HL-60 (cell line): ENCODE measurements at regions not wholly inside any gene's neighbourhood (a gene's known extent, or its start where the extent isn't known, plus 50 kb on each side); places are given as distances from the start of the nearest gene placed in this dataset.
"Not testable (repeated sequence)": the region's sequence is repeated elsewhere in the genome, so short reads cannot be mapped to it uniquely, and the experiment has no call there.

Experiments
- DNase-seq, 2 experiments: peaks; one replicate each; pipeline ENCODE4 v3.0.0-alpha.2; 2010 to 2020; ENCODE audit warnings: low read depth in 1 of 2, low spot score in 1 of 2
- H3K27ac ChIP-seq: fragments of 250-450 bp; sonication (Bioruptor Pico); replicated peaks from 2 replicates; pipeline ENCODE4 v1.5.1; 2020; ENCODE audit warnings: mild to moderate bottlenecking, moderate library complexity
- H3K27me3 ChIP-seq: fragments of 250-450 bp; sonication (Bioruptor Pico); 2 replicates; pipeline ENCODE4 v1.5.1; 2021; ENCODE audit warnings: mild to moderate bottlenecking, moderate library complexity; ENCODE audit not compliant: insufficient read depth, poor library complexity, severe bottlenecking
- H3K4me3 ChIP-seq: replicated peaks from 2 replicates; pipeline ENCODE4 v1.5.1; 2011; ENCODE audit warnings: mild to moderate bottlenecking, control low read depth, low read length; ENCODE audit not compliant: insufficient read depth
- GABPA ChIP-seq: IDR thresholded peaks from 2 replicates; pipeline ENCODE4 v1.6.1; 2012; ENCODE audit warnings: low read depth
- POLR2AphosphoS5 ChIP-seq: IDR thresholded peaks from 2 replicates; pipeline ENCODE4 v1.6.1; 2012; ENCODE audit warnings: low read depth
- SPI1 ChIP-seq: IDR thresholded peaks from 2 replicates; pipeline ENCODE4 v1.6.1; 2012; ENCODE audit warnings: low read depth, mild to moderate bottlenecking, borderline replicate concordance
- TF ChIP-seq, protein P1 (sequence below): IDR thresholded peaks from 2 replicates; pipeline ENCODE4 v1.6.1; 2012; ENCODE audit warnings: low read depth; ENCODE audit not compliant: insufficient replicate concordance
- TF ChIP-seq, protein P2 (sequence below): IDR thresholded peaks from one replicate; pipeline ENCODE4 v1.5.1; 2011; ENCODE audit warnings: low read length, control low read depth, inconsistent platforms; ENCODE audit not compliant: insufficient read depth

GRCh38 chr15:38130740-38131498 is 121.7 kb upstream of the SPRED1 start:
- peak; percentile 88 to 95 for DNase-seq
- no peak overlapping the region for H3K4me3 ChIP-seq
- TF ChIP-seq SPI1 (peak; percentile 89), GABPA (peak; percentile 55; the same call in 1 of the 2 replicates), POLR2AphosphoS5 (peak; percentile 99)
- TF ChIP-seq, protein P1, sequence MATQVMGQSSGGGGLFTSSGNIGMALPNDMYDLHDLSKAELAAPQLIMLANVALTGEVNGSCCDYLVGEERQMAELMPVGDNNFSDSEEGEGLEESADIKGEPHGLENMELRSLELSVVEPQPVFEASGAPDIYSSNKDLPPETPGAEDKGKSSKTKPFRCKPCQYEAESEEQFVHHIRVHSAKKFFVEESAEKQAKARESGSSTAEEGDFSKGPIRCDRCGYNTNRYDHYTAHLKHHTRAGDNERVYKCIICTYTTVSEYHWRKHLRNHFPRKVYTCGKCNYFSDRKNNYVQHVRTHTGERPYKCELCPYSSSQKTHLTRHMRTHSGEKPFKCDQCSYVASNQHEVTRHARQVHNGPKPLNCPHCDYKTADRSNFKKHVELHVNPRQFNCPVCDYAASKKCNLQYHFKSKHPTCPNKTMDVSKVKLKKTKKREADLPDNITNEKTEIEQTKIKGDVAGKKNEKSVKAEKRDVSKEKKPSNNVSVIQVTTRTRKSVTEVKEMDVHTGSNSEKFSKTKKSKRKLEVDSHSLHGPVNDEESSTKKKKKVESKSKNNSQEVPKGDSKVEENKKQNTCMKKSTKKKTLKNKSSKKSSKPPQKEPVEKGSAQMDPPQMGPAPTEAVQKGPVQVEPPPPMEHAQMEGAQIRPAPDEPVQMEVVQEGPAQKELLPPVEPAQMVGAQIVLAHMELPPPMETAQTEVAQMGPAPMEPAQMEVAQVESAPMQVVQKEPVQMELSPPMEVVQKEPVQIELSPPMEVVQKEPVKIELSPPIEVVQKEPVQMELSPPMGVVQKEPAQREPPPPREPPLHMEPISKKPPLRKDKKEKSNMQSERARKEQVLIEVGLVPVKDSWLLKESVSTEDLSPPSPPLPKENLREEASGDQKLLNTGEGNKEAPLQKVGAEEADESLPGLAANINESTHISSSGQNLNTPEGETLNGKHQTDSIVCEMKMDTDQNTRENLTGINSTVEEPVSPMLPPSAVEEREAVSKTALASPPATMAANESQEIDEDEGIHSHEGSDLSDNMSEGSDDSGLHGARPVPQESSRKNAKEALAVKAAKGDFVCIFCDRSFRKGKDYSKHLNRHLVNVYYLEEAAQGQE: no peak
- TF ChIP-seq, protein P2, sequence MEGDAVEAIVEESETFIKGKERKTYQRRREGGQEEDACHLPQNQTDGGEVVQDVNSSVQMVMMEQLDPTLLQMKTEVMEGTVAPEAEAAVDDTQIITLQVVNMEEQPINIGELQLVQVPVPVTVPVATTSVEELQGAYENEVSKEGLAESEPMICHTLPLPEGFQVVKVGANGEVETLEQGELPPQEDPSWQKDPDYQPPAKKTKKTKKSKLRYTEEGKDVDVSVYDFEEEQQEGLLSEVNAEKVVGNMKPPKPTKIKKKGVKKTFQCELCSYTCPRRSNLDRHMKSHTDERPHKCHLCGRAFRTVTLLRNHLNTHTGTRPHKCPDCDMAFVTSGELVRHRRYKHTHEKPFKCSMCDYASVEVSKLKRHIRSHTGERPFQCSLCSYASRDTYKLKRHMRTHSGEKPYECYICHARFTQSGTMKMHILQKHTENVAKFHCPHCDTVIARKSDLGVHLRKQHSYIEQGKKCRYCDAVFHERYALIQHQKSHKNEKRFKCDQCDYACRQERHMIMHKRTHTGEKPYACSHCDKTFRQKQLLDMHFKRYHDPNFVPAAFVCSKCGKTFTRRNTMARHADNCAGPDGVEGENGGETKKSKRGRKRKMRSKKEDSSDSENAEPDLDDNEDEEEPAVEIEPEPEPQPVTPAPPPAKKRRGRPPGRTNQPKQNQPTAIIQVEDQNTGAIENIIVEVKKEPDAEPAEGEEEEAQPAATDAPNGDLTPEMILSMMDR: no peak
- no peak overlapping the region for H3K27ac ChIP-seq
- peaks cover 5% of the 10 kb centered on the region for H3K27me3 ChIP-seq

GRCh38 chr15:38134252-38134651 is 118.4 kb upstream of the SPRED1 start:
- H3K4me3 ChIP-seq: no peak overlapping the region
- no peak overlapping the region for H3K27ac ChIP-seq
- H3K27me3 ChIP-seq: no peaks in the 10 kb centered on the region
- DNase-seq: no peak
- TF ChIP-seq, protein P1: no peak
- TF ChIP-seq, protein P2: no peak
- TF ChIP-seq GABPA (no peak), POLR2AphosphoS5 (no peak), SPI1 (no peak)

- not testable (repeated sequence) for H3K4me3 ChIP-seq, DNase-seq, H3K27ac ChIP-seq, H3K27me3 ChIP-seq
These were observed 110.4 kb upstream of the SPRED1 start for GRCh38 chr15:38142195-38142594.

- no peak for DNase-seq
- no peak overlapping the region for H3K4me3 ChIP-seq
- TF ChIP-seq, protein P2: no peak
- TF ChIP-seq SPI1: no peak
- no peak for TF ChIP-seq POLR2AphosphoS5
- TF ChIP-seq, protein P1: no peak
- no peak for TF ChIP-seq GABPA
- H3K27ac ChIP-seq: no peak overlapping the region
- H3K27me3 ChIP-seq: no peaks in the 10 kb centered on the region
These were observed 107.7 kb upstream of the SPRED1 start for GRCh38 chr15:38144921-38145320.
